ENCODE measurements at regions not wholly inside any gene's neighbourhood (a gene's known extent, or its start where the extent isn't known, plus 50 kb on each side); places are given as distances from the start of the nearest gene placed in this dataset.

DNA sequence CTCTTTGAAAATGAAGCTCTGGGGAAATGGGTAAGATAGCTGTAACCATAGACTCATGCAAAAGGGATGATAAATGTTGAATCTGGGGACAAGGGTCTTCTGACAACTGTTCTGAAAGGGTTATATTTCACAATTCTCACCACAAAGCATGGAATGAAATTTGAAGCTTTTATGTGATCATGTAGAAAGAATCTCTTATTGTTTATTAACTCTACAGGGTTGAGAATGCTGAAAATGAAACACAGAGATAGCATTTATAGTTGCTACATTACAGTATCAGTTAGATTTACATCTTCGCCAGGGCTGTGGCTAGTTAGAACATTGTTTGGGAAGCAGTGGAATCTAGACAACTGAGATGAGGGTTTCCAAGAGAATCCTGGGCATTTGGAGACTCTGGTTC lies 97.4 kb upstream of the LHCGR start:
- Histone ChIP-seq H3K4me3 (no peak overlapping the region), H3K27me3 (ENCODE audit: control insufficient read depth in 3 of 3, insufficient read depth in 3 of 3, low read length in 2 of 3) (no peaks in the 10 kb centered on the region), H3K4me1 (ENCODE audit: control insufficient read depth in 5 of 5, insufficient read depth in 5 of 5, low read length in 5 of 5) (peaks cover 0 to 2% (median 0%) of the 10 kb centered on the region in 5 donors), H3K9ac (ENCODE audit: insufficient read depth in 1 of 2, low read length in 2 of 2) (no peak overlapping the region), H3K36me3 (ENCODE audit: control insufficient read depth in 4 of 4, insufficient read depth in 4 of 4, low read length in 4 of 4) (no peaks in the 10 kb centered on the region), H3K9me3 (ENCODE audit: control insufficient read depth in 4 of 4, insufficient read depth in 3 of 4, low read length in 3 of 4) (no peaks in the 10 kb centered on the region), H3K27ac (ENCODE audit: low read depth in 1 of 2, low read length in 1 of 2) (no peak overlapping the region)
- DNase-seq = no peak
- WGBS, 2 donors = 88 to 90% methylated on average over 1 of the region's 1 CpG
- TF ChIP-seq, protein P1, sequence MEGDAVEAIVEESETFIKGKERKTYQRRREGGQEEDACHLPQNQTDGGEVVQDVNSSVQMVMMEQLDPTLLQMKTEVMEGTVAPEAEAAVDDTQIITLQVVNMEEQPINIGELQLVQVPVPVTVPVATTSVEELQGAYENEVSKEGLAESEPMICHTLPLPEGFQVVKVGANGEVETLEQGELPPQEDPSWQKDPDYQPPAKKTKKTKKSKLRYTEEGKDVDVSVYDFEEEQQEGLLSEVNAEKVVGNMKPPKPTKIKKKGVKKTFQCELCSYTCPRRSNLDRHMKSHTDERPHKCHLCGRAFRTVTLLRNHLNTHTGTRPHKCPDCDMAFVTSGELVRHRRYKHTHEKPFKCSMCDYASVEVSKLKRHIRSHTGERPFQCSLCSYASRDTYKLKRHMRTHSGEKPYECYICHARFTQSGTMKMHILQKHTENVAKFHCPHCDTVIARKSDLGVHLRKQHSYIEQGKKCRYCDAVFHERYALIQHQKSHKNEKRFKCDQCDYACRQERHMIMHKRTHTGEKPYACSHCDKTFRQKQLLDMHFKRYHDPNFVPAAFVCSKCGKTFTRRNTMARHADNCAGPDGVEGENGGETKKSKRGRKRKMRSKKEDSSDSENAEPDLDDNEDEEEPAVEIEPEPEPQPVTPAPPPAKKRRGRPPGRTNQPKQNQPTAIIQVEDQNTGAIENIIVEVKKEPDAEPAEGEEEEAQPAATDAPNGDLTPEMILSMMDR (IDR thresholded peaks at IDR 0.05; ENCODE audit: control extremely low read depth, extremely low read depth) = no peak
- no peak for ATAC-seq (ENCODE audit: insufficient read depth, low FRiP score)

GRCh38 chr2:48851161-48851560 lies 95.6 kb upstream of the LHCGR start:
- no peak overlapping the region for H3K9ac ChIP-seq (ENCODE audit: insufficient read depth in 1 of 2, low read length in 2 of 2)
- no peak overlapping the region for H3K27ac ChIP-seq (ENCODE audit: low read depth in 1 of 2, low read length in 1 of 2)
- no peaks in the 10 kb centered on the region for H3K9me3 ChIP-seq (ENCODE audit: control insufficient read depth in 4 of 4, insufficient read depth in 3 of 4, low read length in 3 of 4)
- TF ChIP-seq, protein P1 (IDR thresholded peaks at IDR 0.05; ENCODE audit: control extremely low read depth, extremely low read depth) = no peak
- no peak overlapping the region for H3K4me3 ChIP-seq
- H3K27me3 ChIP-seq (ENCODE audit: control insufficient read depth in 3 of 3, insufficient read depth in 3 of 3, low read length in 2 of 3) = no peaks in the 10 kb centered on the region
- 84 to 88% methylated on average over 3 of the region's 3 CpGs for WGBS, 2 donors
- ATAC-seq (ENCODE audit: insufficient read depth, low FRiP score) (no peak), DNase-seq (no peak)
- no peaks in the 10 kb centered on the region for H3K36me3 ChIP-seq (ENCODE audit: control insufficient read depth in 4 of 4, insufficient read depth in 4 of 4, low read length in 4 of 4)
- H3K4me1 ChIP-seq (ENCODE audit: control insufficient read depth in 5 of 5, insufficient read depth in 5 of 5, low read length in 5 of 5) = peaks cover 0 to 2% (median 0%) of the 10 kb centered on the region in 5 donors

- no peaks in the 10 kb centered on the region for H3K27me3 ChIP-seq (ENCODE audit: control insufficient read depth in 3 of 3, insufficient read depth in 3 of 3, low read length in 2 of 3)
- TF ChIP-seq, protein P1 (IDR thresholded peaks at IDR 0.05; ENCODE audit: control extremely low read depth, extremely low read depth) = no peak
- H3K9ac ChIP-seq (ENCODE audit: insufficient read depth in 1 of 2, low read length in 2 of 2) = no peak overlapping the region
- no peak overlapping the region for H3K27ac ChIP-seq (ENCODE audit: low read depth in 1 of 2, low read length in 1 of 2)
- WGBS, 2 donors = 79 to 92% methylated on average over 5 of the region's 5 CpGs
- ATAC-seq (ENCODE audit: insufficient read depth, low FRiP score) = no peak
- H3K36me3 ChIP-seq (ENCODE audit: control insufficient read depth in 4 of 4, insufficient read depth in 4 of 4, low read length in 4 of 4) = no peaks in the 10 kb centered on the region
- no peak overlapping the region for H3K4me3 ChIP-seq
- peaks cover 0 to 2% (median 0%) of the 10 kb centered on the region in 4 donors for H3K9me3 ChIP-seq (ENCODE audit: control insufficient read depth in 4 of 4, insufficient read depth in 3 of 4, low read length in 3 of 4)
- DNase-seq = no peak
- H3K4me1 ChIP-seq (ENCODE audit: control insufficient read depth in 5 of 5, insufficient read depth in 5 of 5, low read length in 5 of 5) = peaks cover 0 to 6% (median 0%) of the 10 kb centered on the region in 5 donors
Measured at GRCh38 chr2:48849770-48850169, 94.2 kb upstream of the LHCGR start.

- no peaks in the 10 kb centered on the region for H3K36me3 ChIP-seq (ENCODE audit: control insufficient read depth in 4 of 4, insufficient read depth in 4 of 4, low read length in 4 of 4)
- H3K4me3 ChIP-seq = no peak overlapping the region
- DNase-seq (peak in 1 of 3 donors; percentile 9), ATAC-seq (ENCODE audit: insufficient read depth, low FRiP score) (no peak)
- H3K4me1 ChIP-seq (ENCODE audit: control insufficient read depth in 5 of 5, insufficient read depth in 5 of 5, low read length in 5 of 5) = peaks cover 0 to 6% (median 0%) of the 10 kb centered on the region in 5 donors
- no peak overlapping the region for H3K27ac ChIP-seq (ENCODE audit: low read depth in 1 of 2, low read length in 1 of 2)
- no peak overlapping the region for H3K9ac ChIP-seq (ENCODE audit: insufficient read depth in 1 of 2, low read length in 2 of 2)
- TF ChIP-seq, protein P1 (IDR thresholded peaks at IDR 0.05; ENCODE audit: control extremely low read depth, extremely low read depth) = no peak
- no peaks in the 10 kb centered on the region for H3K27me3 ChIP-seq (ENCODE audit: control insufficient read depth in 3 of 3, insufficient read depth in 3 of 3, low read length in 2 of 3)
- WGBS, 2 donors = 68 to 82% methylated on average over 3 of the region's 3 CpGs
- peaks cover 0 to 2% (median 0%) of the 10 kb centered on the region in 4 donors for H3K9me3 ChIP-seq (ENCODE audit: control insufficient read depth in 4 of 4, insufficient read depth in 3 of 4, low read length in 3 of 4)
Measured at GRCh38 chr2:48845684-48846083, 90.2 kb upstream of the LHCGR start.

Measured in lung (tissue), 11 donors.